Sciatic nerve (tissue), 2 donors: ENCODE measurements at regions not wholly inside any gene's neighbourhood (a gene's known extent, or its start where the extent isn't known, plus 50 kb on each side); places are given as distances from the start of the nearest gene placed in this dataset.
"Not testable (repeated sequence)": the region's sequence is repeated elsewhere in the genome, so short reads cannot be mapped to it uniquely, and the experiment has no call there.

Source experiments
- ATAC-seq: fragments of 200-7000 bp; cut with Tn5 transposase; one replicate; pipeline ENCODE4 v1.9.1; 2020; ENCODE audit warnings: mild to moderate bottlenecking, moderate library complexity
- DNase-seq: peaks from one replicate; pipeline ENCODE4 v3.0.0-alpha.2; 2020; ENCODE audit warnings: low spot score
- intact Hi-C: fragments of 100-400 bp; cut with DNase I; formaldehyde crosslinking; loops from one replicate; pipeline ENCODE4 v1.14.2; 2022
- donor health status: DM: no; HTN: no; CAD: no.
- donor health status: DM: no; HTN: no; CAD: no.

DNA sequence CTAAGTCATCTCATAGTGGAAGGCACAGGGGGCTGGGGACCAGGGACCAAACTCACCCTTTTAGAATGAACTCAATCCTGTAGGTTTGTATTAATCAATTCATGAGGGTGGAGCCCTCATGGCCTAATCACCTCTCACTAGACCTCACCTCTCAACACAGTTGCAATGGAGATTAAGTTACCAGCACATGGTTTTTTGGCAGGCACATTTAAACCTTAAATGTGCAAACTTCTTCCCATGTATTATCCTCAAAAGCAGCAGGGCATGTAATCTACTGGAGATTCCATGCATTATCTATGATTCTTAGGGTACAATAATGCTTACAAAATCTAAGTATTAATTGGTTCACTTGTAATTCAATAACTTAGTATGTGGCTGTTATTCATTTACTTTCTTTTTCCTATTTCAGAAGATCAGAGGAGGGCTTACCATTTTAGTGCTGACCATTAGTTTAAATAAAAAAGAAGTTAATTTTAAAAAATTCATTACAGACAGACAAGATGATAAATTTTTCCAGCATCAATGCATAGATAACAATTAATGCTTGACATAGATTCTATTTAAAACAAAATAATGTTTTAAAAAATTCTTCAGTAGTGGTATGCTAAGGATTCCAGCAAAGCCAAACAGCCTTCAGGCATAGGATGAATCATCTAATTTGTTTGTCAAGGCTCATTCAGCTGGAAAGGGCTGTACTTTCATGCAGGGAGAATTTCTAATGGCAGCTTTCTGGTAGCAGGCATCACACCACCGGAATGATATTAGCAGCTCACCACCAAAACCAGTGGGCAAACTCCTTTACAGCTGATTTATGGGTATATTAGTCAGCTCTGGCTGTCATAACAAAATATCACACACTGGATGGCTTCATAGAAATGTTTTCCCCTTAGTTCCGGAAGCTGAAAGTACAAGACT is 124.6 kb upstream of the ZNF648 start:
- ATAC-seq (peak; percentile 25), DNase-seq (no peak)
- intact Hi-C loops: no loop called here

DNA sequence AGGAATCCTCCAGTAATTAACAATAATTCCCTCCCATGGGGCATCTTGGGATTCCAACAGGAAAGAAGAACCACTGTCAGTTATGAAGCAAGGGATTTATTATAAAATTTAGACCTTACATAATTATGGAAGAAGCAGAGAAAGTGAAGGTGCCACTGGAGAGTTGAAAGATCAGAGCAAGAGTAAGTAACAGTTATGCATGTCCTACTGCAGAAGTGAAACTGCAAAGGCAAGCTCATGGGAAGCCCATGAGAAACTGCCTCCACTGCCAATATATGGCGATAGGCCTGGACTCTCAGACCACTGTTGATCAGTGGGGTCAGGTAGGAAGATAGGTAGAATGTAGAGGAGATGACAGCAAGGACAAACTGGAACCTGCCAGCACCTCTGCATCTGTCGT is 123.6 kb upstream of the ZNF648 start:
- ATAC-seq (no peak), DNase-seq (no peak)
- intact Hi-C loops: no loop called here

DNA sequence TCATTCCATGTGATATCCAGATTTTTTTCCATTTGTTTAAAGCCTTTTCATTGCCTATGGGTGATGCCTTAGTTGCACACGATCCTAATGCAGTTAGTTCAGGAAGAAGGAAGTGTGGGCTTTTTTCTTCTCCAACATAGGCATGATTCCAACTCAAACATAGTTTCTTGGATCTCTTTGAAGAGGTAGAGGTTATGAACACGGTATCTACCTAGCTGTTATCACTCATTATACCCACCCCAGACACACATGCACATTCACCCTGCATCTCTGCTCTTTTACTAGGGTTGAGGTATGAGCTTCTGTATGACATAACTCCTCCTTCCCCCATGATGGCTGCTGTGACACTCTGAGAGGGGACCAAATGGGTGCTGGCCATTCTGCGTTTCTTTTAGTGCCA is 122.1 kb upstream of the ZNF648 start:
- ATAC-seq: no peak
- intact Hi-C loops: no loop called here
- DNase-seq: no peak

DNA sequence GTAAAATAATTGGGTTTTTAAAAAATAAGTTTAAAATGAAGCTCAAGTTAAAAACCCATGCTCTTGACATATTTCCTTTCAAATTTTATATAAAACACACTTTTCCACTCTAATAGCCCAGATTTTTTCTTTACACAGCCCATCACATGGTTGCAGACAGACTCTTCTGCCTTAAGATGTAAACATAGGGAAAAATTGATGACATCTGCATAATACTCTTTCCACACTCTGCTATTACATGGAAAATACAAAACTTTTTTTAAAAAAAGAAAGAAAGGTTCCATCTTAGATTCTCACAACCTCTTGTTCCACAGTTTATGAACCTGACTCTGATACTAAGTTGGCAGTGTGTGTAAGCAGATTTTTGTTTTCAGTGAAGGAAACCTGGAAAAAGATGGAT is 120.8 kb upstream of the ZNF648 start:
- no peak for ATAC-seq
- no peak for DNase-seq
- intact Hi-C loops: no loop called here

DNA sequence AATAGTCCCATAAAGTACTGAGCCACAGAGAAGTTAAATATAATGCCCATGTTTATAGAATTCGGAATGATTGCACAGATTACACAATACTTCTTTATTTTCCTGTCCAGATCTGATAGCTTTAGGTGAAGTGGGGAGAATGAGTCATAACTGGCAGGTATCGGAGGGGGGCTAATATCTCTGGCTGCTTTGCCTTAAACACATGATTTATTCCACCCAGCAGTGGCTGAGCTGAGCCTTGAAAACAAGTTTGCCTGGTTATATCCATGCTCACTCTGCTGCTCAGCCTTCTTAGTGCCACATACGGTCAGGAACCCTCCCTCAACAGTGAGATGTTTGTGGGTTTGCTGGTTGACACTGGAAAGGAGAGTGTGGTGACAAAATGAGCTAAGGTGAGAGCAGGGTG is 119.7 kb upstream of the ZNF648 start:
- intact Hi-C loops: no loop called here
- DNase-seq (no peak), ATAC-seq (no peak)

GRCh38 chr1:182175361-182175931 is 113.9 kb upstream of the ZNF648 start:
- no peak for DNase-seq
- intact Hi-C loops: no loop called here
- no peak for ATAC-seq

DNA sequence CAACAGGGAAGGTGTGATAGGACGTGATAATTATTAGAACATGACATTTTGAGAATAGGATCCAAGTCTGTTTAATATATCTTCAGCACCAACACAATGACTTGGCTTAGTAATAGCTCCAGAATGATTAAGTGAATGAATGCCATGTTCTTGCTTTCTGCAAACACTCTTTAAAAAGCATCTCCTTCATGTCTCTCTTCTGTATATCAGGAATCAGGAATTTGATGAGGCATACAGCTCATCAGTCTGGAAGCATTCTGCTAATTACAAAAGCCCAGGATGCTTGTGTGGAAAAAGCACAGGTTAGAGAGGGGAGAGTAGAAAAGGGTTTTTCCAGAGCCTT is 113.0 kb upstream of the ZNF648 start:
- intact Hi-C loops: no loop called here
- ATAC-seq (no peak), DNase-seq (no peak)

DNA sequence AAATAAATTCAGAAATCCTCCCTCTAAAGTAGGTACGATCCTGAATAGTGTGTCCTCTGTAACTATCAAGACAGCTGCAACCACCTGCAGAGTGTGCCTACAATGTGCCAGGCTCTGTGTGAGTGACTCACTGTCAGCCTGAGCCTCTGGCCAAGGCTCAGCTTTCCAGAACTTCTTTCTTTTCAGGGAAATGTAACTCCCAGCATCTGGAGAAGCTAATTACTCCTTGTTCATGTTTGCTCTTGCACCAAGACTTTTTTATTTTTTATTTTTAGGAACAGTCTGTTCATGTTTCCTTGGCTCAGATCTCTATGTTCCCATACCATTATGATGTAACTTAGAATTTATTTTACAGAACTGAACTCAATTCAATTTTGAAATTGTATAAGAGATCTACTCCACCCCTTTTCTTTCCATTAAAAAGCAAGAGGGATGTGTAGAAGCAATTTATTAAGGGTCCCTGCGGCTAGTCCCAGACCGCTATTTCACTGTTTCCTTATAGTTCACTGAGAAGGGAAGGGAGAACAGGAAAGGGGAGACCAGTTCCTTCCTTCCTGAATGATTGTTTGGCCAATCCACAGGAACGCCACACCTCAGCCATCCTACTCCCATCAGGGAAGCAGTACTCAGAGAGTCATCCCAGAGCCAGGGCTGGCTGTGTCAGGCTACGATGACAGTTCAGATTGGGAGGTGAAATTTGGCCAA is 112.4 kb upstream of the ZNF648 start:
- ATAC-seq: peak; percentile 65

GRCh38 chr1:182172699-182173098 is 111.2 kb upstream of the ZNF648 start:
- no peak for ATAC-seq
- intact Hi-C loops: no loop called here
- no peak for DNase-seq

More for the DNA sequence above, 112.4 kb upstream of the ZNF648 start:
- intact Hi-C loops: no loop called here
- DNase-seq: no peak

- intact Hi-C loops: no loop called here
- peak; percentile 6 for ATAC-seq
- no peak for DNase-seq
Observed at GRCh38 chr1:182170891-182171461, 109.5 kb upstream of the ZNF648 start.

DNA sequence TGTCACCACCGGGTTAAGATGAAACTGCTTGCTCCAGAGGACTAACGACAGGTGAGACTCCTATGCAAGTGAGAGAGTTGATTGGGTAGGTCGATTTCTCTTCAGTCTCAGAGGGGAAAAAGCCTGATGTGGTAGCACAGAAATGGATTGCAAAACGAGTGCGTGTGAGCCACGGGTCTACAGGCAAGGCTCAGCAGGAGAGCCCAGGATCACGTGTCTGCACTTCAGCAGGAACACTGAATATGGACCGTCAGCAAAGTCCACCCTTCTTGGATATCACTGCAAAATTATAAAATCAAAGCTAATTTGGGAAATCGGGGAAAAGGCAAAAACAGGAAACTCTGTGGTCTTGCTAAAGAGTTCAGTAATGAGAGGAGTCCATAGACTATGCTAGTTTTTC is 107.7 kb upstream of the ZNF648 start:
- intact Hi-C loops: no loop called here
- ATAC-seq: peak; percentile 33
- DNase-seq: peak; percentile 67

DNA sequence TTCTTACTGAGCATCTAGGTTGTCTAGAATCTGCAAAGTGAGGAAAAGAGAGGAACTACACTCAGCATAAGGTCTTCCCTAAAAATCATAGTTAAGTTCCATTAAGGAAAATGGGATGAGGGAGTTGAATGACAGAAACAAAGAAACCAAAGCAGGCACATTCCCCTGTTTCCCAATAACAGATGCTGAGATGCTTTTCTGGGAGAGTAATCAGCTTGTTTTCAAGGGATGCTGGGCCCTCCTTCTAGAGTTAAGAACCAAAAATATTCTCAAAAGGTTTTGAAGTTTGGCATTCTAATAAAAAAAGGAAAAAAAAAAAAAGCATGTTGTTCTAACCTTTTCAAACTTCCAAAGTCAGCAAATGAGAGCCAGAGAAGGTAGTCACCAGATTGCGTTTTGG is 105.2 kb upstream of the ZNF648 start:
- ATAC-seq: peak; percentile 64
- DNase-seq: no peak
- intact Hi-C loops: no loop called here

- DNase-seq (no peak), ATAC-seq (no peak)
- intact Hi-C loops: no loop called here
Observed at GRCh38 chr1:182166321-182166720, 104.8 kb upstream of the ZNF648 start.

GRCh38 chr1:182164273-182164672 is 102.8 kb upstream of the ZNF648 start:
- intact Hi-C loops: no loop called here
- no peak for DNase-seq
- peak; percentile 81 for ATAC-seq

DNA sequence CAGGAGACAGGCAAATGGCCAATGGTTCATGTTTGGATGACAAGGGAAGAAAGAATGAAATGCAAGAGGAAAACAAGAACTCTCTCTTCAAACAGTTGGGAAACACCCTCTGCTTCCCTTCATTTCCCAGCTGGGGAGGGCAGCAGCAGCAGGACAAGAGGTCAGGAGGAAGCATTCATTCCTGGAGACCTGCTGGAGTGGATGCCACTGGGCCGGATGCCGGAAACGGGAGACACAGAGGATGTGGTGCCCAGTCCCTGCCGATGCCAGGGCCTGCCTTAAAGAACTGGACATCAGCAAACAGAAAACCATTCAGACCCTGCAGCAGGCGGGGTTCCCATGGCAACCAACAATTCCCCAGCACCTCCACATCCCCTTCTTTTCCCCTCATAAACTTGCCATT is 102.3 kb upstream of the ZNF648 start:
- intact Hi-C loops: no loop called here
- ATAC-seq: peak; percentile 91
- DNase-seq: no peak

GRCh38 chr1:182159443-182159842 is 97.9 kb upstream of the ZNF648 start:
- no peak for DNase-seq
- no peak for ATAC-seq
- intact Hi-C loops: no loop called here

DNA sequence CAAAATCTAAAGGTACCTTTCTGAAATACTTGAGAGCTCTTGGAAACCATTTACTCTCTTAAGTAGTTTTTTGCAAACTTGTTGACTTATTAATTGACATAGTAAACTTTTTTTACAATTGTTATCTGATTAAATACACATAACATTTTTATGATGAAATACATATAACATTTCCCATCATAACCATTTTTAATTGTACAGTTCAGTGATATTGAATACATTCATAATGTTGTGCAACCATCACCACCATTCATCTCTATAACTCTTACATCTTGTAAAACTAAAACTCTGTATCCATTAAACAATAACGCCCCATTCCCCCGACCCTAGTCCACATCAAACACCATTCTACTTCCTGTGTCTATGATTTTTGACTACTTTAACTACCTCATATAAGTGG is 95.7 kb upstream of the ZNF648 start:
- intact Hi-C loops: no loop called here
- DNase-seq: no peak
- no peak for ATAC-seq

GRCh38 chr1:182154425-182154824 is 92.9 kb upstream of the ZNF648 start:
- ATAC-seq, DNase-seq, intact Hi-C loops: not testable (repeated sequence)

DNA sequence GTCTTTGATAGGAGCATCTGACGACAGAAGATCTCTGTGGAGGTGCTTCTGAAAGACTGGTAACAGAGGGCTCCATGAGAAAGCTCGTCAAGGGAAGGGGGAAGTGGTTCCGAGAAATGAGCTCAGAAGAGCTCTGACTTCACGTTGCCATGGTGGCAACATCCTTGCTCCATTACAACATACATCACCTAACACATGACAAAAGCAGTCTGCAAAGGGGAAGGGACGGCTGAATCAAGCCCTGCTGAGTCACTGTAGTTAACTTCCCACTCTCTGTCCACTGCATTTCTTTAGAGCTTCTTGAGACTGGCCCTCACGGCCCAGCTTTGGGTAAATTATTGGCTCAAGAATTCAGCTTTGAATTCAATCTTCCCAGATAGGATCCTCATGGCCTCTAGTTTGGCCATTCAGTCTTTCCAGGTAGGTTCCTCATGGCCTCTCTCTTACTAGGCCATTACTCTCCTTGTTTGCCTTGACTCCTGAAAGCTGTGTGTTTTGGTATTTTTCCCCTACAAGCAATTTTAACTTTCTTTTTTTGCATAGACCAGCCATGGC is 88.0 kb upstream of the ZNF648 start:
- DNase-seq (no peak), ATAC-seq (peak; percentile 73)
- intact Hi-C loops: loop anchor here (10.0 kb wide), 2 partner anchors 65 to 155 kb away; no protein-coding TSS in a partner anchor
